IMR-90 (cell line): ENCODE measurements at regions not wholly inside any gene's neighbourhood (a gene's known extent, or its start where the extent isn't known, plus 50 kb on each side); places are given as distances from the start of the nearest gene placed in this dataset.

Source experiments
- CEBPB ChIP-seq: IDR thresholded peaks from 2 replicates; pipeline ENCODE4 v1.6.1; 2012; ENCODE audit warnings: low read depth, low read length, improper control_type of control experiment
- CTCF ChIP-seq: conservative IDR thresholded peaks from 2 replicates; pipeline ENCODE4 v1.5.1; 2012; ENCODE audit warnings: mild to moderate bottlenecking, low read depth, low read length, improper control_type of control experiment
- FOS ChIP-seq: fragments of 150-350 bp; IDR thresholded peaks from 2 replicates; pipeline ENCODE4 v1.6.1; 2016; ENCODE audit warnings: low read depth, low read length
- MXI1 ChIP-seq: IDR thresholded peaks from 2 replicates; pipeline ENCODE4 v1.6.1; 2012; ENCODE audit warnings: low read depth, mild to moderate bottlenecking, low read length, moderate library complexity, borderline replicate concordance
- POLR2A ChIP-seq: IDR thresholded peaks from 2 replicates; pipeline ENCODE4 v1.6.1; 2012; ENCODE audit warnings: mild to moderate bottlenecking, low read depth, low read length
- RAD21 ChIP-seq: IDR thresholded peaks from 2 replicates; pipeline ENCODE4 v1.6.1; 2012; ENCODE audit warnings: low read length, improper control_type of control experiment

DNA sequence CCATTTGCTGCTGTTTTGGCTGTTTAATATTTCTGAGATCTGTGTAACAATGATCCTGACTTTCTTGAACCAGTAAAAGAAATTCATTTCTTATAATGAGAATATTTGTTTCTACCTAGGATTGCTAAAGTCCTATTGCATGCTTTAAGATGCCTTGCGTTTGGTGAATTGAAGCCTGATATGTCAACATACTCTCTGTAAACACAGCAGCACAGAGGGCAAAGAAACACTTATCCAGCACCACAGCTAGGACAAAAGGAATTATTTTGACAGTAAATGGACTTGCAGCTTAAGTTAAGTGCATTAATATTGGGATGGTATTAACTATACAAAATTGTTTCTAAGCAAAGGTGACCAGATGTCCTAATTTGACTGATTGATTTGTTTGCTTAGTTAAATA, 2031.2 kb upstream of the CDH6 start:
- TF ChIP-seq CTCF = no peak
- no peak for TF ChIP-seq FOS
- TF ChIP-seq POLR2A = no peak
- no peak for TF ChIP-seq CEBPB
- TF ChIP-seq RAD21 = no peak
- no peak for TF ChIP-seq MXI1
